HG03520 (cell line): ENCODE measurements at regions not wholly inside any gene's neighbourhood (a gene's known extent, or its start where the extent isn't known, plus 50 kb on each side); places are given as distances from the start of the nearest gene placed in this dataset.
"Not testable (repeated sequence)": the region's sequence is repeated elsewhere in the genome, so short reads cannot be mapped to it uniquely, and the experiment has no call there.

Experiments used
- ATAC-seq: cut with Tn5 transposase; IDR thresholded peaks from one replicate; pipeline ENCODE4 v1.9.1; 2021; ENCODE audit warnings: mild to moderate bottlenecking, moderate library complexity; ENCODE audit not compliant: unreplicated experiment

GRCh38 chr3:40924559-40925141 is 274.7 kb upstream of the CTNNB1 start:
- ATAC-seq: no peak

GRCh38 chr3:40925231-40925630 is 274.1 kb upstream of the CTNNB1 start:
- ATAC-seq: no peak

- no peak for ATAC-seq
Observed at GRCh38 chr3:40930131-40930538, 269.2 kb upstream of the CTNNB1 start.

- ATAC-seq: no peak
Observed at GRCh38 chr3:40930756-40931155, 268.5 kb upstream of the CTNNB1 start.

GRCh38 chr3:40938591-40938990 is 260.7 kb upstream of the CTNNB1 start:
- ATAC-seq: no peak

- ATAC-seq: no peak
Observed at GRCh38 chr3:40939030-40939740, 260.1 kb upstream of the CTNNB1 start.

- ATAC-seq: no peak
Observed at GRCh38 chr3:40939741-40940130, 259.6 kb upstream of the CTNNB1 start.

GRCh38 chr3:40940651-40941050 is 258.7 kb upstream of the CTNNB1 start:
- no peak for ATAC-seq

- ATAC-seq: not testable (repeated sequence)
Observed at GRCh38 chr3:40947022-40947421, 252.3 kb upstream of the CTNNB1 start.

GRCh38 chr3:40949347-40949746 is 250.0 kb upstream of the CTNNB1 start:
- ATAC-seq: not testable (repeated sequence)

GRCh38 chr3:40951636-40952035 is 247.7 kb upstream of the CTNNB1 start:
- ATAC-seq: no peak

GRCh38 chr3:40961104-40961857 is 238.0 kb upstream of the CTNNB1 start:
- ATAC-seq: no peak

GRCh38 chr3:40962721-40963120 is 236.6 kb upstream of the CTNNB1 start:
- ATAC-seq: no peak

- ATAC-seq: no peak
Observed at GRCh38 chr3:40968666-40969065, 230.6 kb upstream of the CTNNB1 start.

GRCh38 chr3:40969341-40969740 is 230.0 kb upstream of the CTNNB1 start:
- ATAC-seq: no peak

- no peak for ATAC-seq
Observed at GRCh38 chr3:40969756-40970466, 229.4 kb upstream of the CTNNB1 start.

- peak; percentile 93 for ATAC-seq
Observed at GRCh38 chr3:40971191-40972168, 227.8 kb upstream of the CTNNB1 start.

GRCh38 chr3:40972350-40972749 is 227.0 kb upstream of the CTNNB1 start:
- ATAC-seq: no peak

GRCh38 chr3:40973141-40973540 is 226.2 kb upstream of the CTNNB1 start:
- ATAC-seq: no peak

- no peak for ATAC-seq
Observed at GRCh38 chr3:40975711-40976121, 223.6 kb upstream of the CTNNB1 start.
